HEK293 (cell line): ENCODE measurements at regions not wholly inside any gene's neighbourhood (a gene's known extent, or its start where the extent isn't known, plus 50 kb on each side); places are given as distances from the start of the nearest gene placed in this dataset.

Experiments
- CTCF ChIP-seq: fragments of 450-650 bp; formaldehyde crosslinking; IDR thresholded peaks from 2 replicates; pipeline ENCODE4 v1.5.1; 2016; ENCODE audit warnings: missing biosample characterization, missing genetic modification characterization
- RBAK ChIP-seq: fragments of 450-650 bp; formaldehyde crosslinking; IDR thresholded peaks from 2 replicates; pipeline ENCODE4 v1.5.1; 2016; ENCODE audit warnings: missing biosample characterization, missing genetic modification characterization
- SETDB1 ChIP-seq: IDR thresholded peaks from one replicate; pipeline ENCODE4 v1.6.1; 2017; ENCODE audit warnings: mild to moderate bottlenecking, low read length, moderate library complexity, mixed read lengths; ENCODE audit not compliant: insufficient read length
- ZNF23 ChIP-seq: fragments of 450-650 bp; formaldehyde crosslinking; IDR thresholded peaks from 2 replicates; pipeline ENCODE4 v1.5.1; 2016; ENCODE audit warnings: missing biosample characterization, missing genetic modification characterization, borderline replicate concordance
- ZNF324 ChIP-seq: fragments of 450-650 bp; formaldehyde crosslinking; IDR thresholded peaks from 2 replicates; pipeline ENCODE4 v1.5.1; 2016; ENCODE audit warnings: missing biosample characterization, missing genetic modification characterization
- ZNF366 ChIP-seq: fragments of 450-650 bp; formaldehyde crosslinking; conservative IDR thresholded peaks from 2 replicates; pipeline ENCODE4 v1.5.1; 2016; ENCODE audit warnings: missing biosample characterization, missing genetic modification characterization
- ZNF530 ChIP-seq: fragments of 450-650 bp; formaldehyde crosslinking; IDR thresholded peaks from 2 replicates; pipeline ENCODE4 v1.5.1; 2016; ENCODE audit warnings: low read depth, missing biosample characterization, missing genetic modification characterization
- ZNF670 ChIP-seq: fragments of 450-650 bp; formaldehyde crosslinking; IDR thresholded peaks from 2 replicates; pipeline ENCODE4 v1.5.1; 2016; ENCODE audit warnings: missing biosample characterization, missing genetic modification characterization, low read depth
- ZNF785 ChIP-seq: fragments of 450-650 bp; formaldehyde crosslinking; IDR thresholded peaks from 2 replicates; pipeline ENCODE4 v1.5.1; 2016; ENCODE audit warnings: missing biosample characterization, missing genetic modification characterization
- ZSCAN16 ChIP-seq: fragments of 450-650 bp; formaldehyde crosslinking; IDR thresholded peaks from 2 replicates; pipeline ENCODE4 v1.5.1; 2016; ENCODE audit warnings: missing biosample characterization, missing genetic modification characterization
- TF ChIP-seq, protein P1 (sequence below): fragments of 450-650 bp; formaldehyde crosslinking; IDR thresholded peaks from 2 replicates; pipeline ENCODE4 v1.5.1; 2016; ENCODE audit warnings: missing biosample characterization, missing genetic modification characterization, borderline replicate concordance

DNA sequence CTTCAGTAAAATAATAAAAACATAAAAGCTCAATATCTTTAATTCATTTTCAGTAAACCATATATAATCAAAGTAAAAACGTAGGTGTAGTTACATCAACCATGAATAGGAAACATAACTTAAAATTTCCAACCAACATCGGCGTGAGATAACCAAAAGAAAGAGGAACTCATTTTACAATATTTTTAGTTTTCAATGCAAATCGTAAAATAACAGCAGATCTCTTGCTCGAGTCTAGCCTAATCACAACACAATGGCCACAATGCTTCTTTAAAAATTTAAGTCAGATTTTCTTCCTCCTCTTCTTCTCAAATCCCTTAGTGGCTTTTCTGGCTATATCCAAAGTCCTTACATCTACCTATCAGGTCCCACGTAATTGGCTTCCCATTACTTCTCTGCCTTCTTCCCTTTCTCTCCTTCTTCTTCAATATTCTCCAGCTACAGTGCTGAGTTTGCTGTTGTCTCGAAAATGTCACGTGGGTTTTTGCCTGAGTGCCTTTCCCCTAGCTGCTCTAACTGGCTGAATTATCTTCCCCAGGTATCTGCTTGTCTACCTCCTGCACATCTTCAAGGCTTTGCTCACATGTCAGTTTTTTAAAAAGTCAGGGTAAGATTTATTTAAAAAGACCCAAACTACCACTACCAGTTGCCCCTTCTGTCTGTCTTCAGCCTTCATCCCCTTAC, 90.9 kb upstream of the BANK1 start:
- no peak for TF ChIP-seq CTCF (tag by site-specific recombination)
- TF ChIP-seq, protein P1, sequence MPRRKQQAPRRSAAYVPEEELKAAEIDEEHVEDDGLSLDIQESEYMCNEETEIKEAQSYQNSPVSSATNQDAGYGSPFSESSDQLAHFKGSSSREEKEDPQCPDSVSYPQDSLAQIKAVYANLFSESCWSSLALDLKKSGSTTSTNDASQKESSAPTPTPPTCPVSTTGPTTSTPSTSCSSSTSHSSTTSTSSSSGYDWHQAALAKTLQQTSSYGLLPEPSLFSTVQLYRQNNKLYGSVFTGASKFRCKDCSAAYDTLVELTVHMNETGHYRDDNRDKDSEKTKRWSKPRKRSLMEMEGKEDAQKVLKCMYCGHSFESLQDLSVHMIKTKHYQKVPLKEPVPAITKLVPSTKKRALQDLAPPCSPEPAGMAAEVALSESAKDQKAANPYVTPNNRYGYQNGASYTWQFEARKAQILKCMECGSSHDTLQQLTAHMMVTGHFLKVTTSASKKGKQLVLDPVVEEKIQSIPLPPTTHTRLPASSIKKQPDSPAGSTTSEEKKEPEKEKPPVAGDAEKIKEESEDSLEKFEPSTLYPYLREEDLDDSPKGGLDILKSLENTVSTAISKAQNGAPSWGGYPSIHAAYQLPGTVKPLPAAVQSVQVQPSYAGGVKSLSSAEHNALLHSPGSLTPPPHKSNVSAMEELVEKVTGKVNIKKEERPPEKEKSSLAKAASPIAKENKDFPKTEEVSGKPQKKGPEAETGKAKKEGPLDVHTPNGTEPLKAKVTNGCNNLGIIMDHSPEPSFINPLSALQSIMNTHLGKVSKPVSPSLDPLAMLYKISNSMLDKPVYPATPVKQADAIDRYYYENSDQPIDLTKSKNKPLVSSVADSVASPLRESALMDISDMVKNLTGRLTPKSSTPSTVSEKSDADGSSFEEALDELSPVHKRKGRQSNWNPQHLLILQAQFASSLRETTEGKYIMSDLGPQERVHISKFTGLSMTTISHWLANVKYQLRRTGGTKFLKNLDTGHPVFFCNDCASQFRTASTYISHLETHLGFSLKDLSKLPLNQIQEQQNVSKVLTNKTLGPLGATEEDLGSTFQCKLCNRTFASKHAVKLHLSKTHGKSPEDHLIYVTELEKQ (tag by site-specific recombination), result no peak
- TF ChIP-seq ZNF324 (tag by site-specific recombination), result no peak
- TF ChIP-seq ZNF785, result no peak
- no peak for TF ChIP-seq ZNF530
- no peak for TF ChIP-seq SETDB1
- TF ChIP-seq RBAK (tag by site-specific recombination), result no peak
- TF ChIP-seq ZNF366 (tag by site-specific recombination), result no peak
- TF ChIP-seq ZNF23 (tag by site-specific recombination), result no peak
- TF ChIP-seq ZSCAN16 (tag by site-specific recombination), result no peak
- TF ChIP-seq ZNF670, result no peak
